HEK293T (cell line): ENCODE measurements at regions not wholly inside any gene's neighbourhood (a gene's known extent, or its start where the extent isn't known, plus 50 kb on each side); places are given as distances from the start of the nearest gene placed in this dataset.

Source experiments
- CTCF ChIA-PET: fragments of 350-600 bp; formaldehyde crosslinking; extraction: SDS; loops from one replicate; lab custom pipeline; 2021; ENCODE audit warnings: antibody characterized with exemption, inconsistent platforms; lab: Yijun Ruan, JAX
- POLR2A ChIA-PET: fragments of 350-600 bp; formaldehyde crosslinking; extraction: SDS; loops from one replicate; lab custom pipeline; 2020; ENCODE audit warnings: antibody characterized with exemption, inconsistent platforms; lab: Yijun Ruan, JAX
- DNase-seq: peaks from one replicate; pipeline ENCODE4 v3.0.0; 2012; ENCODE audit warnings: mixed read lengths; ENCODE audit errors: extremely low spot score
- ARNT ChIP-seq: fragments of 450-650 bp; IDR thresholded peaks from 2 replicates; pipeline ENCODE4 v1.6.1; 2017; ENCODE audit warnings: mild to moderate bottlenecking
- BHLHE40 ChIP-seq: fragments of 450-650 bp; IDR thresholded peaks from 2 replicates; pipeline ENCODE4 v1.6.1; 2016; ENCODE audit warnings: mild to moderate bottlenecking, moderate library complexity, borderline replicate concordance
- CTBP1 ChIP-seq: fragments of 450-650 bp; IDR thresholded peaks from 2 replicates; pipeline ENCODE4 v1.6.1; 2016; ENCODE audit warnings: borderline replicate concordance
- ELF4 ChIP-seq: fragments of 450-650 bp; IDR thresholded peaks from 2 replicates; pipeline ENCODE4 v1.6.1; 2017; ENCODE audit warnings: antibody characterized with exemption
- FOXA1 ChIP-seq: fragments of 450-650 bp; IDR thresholded peaks from 2 replicates; pipeline ENCODE4 v1.6.1; 2016; ENCODE audit warnings: mild to moderate bottlenecking
- FOXK2 ChIP-seq: fragments of 450-650 bp; IDR thresholded peaks from 2 replicates; pipeline ENCODE4 v1.6.1; 2016; ENCODE audit warnings: mild to moderate bottlenecking
- FOXM1 ChIP-seq: fragments of 450-650 bp; IDR thresholded peaks from 2 replicates; pipeline ENCODE4 v1.6.1; 2017; ENCODE audit warnings: mild to moderate bottlenecking, borderline replicate concordance
- HDGF ChIP-seq: fragments of 450-650 bp; IDR thresholded peaks from 2 replicates; pipeline ENCODE4 v1.6.1; 2017; ENCODE audit warnings: antibody characterized with exemption, borderline replicate concordance
- L3MBTL2 ChIP-seq: fragments of 450-650 bp; conservative IDR thresholded peaks from 2 replicates; pipeline ENCODE4 v1.6.1; 2016; ENCODE audit warnings: mild to moderate bottlenecking
- LEF1 ChIP-seq: fragments of 450-650 bp; IDR thresholded peaks from 2 replicates; pipeline ENCODE4 v1.6.1; 2017; ENCODE audit warnings: mild to moderate bottlenecking, borderline replicate concordance
- NFRKB ChIP-seq: fragments of 450-650 bp; IDR thresholded peaks from 2 replicates; pipeline ENCODE4 v1.6.1; 2016; ENCODE audit warnings: mild to moderate bottlenecking, moderate library complexity
- PKNOX1 ChIP-seq: fragments of 450-650 bp; IDR thresholded peaks from 2 replicates; pipeline ENCODE4 v1.6.1; 2016
- SP1 ChIP-seq: fragments of 450-650 bp; IDR thresholded peaks from 2 replicates; pipeline ENCODE4 v1.6.1; 2017
- SUZ12 ChIP-seq: fragments of 450-650 bp; IDR thresholded peaks from 2 replicates; pipeline ENCODE4 v1.6.1; 2016; ENCODE audit warnings: mild to moderate bottlenecking
- TARDBP ChIP-seq: fragments of 450-650 bp; IDR thresholded peaks from 2 replicates; pipeline ENCODE4 v1.6.1; 2016
- ZNF384 ChIP-seq: fragments of 450-650 bp; IDR thresholded peaks from 2 replicates; pipeline ENCODE4 v1.6.1; 2016

GRCh38 chr4:101420661-101421060, 73.3 kb upstream of the PPP3CA start:
- POLR2A ChIA-PET = no interaction called here
- no peak for DNase-seq
- TF ChIP-seq PKNOX1 (no peak), CTBP1 (no peak)
- CTCF ChIA-PET = no interaction called here

GRCh38 chr4:101419336-101420135, 72.2 kb upstream of the PPP3CA start:
- ChIA-PET CTCF (no interaction called here), POLR2A (no interaction called here)
- no peak for DNase-seq
- TF ChIP-seq FOXK2 (no peak), NFRKB (no peak), PKNOX1 (no peak), L3MBTL2 (no peak), HDGF (no peak), ARNT (no peak), TARDBP (no peak), BHLHE40 (no peak), LEF1 (no peak), SUZ12 (no peak)

- TF ChIP-seq BHLHE40 (no peak), ARNT (no peak), FOXK2 (no peak), TARDBP (no peak), ELF4 (no peak), SP1 (no peak)
- CTCF ChIA-PET = no interaction called here
- DNase-seq = no peak
- POLR2A ChIA-PET = no interaction called here
Observed at GRCh38 chr4:101418466-101418865, 71.1 kb upstream of the PPP3CA start.

- ChIA-PET CTCF (interaction anchor here (0.6 kb wide), 1 partner anchor 15 kb away, joined by 3 read pairs; no protein-coding TSS in a partner anchor), POLR2A (no interaction called here)
- TF ChIP-seq BHLHE40 = no peak
- TF ChIP-seq FOXM1 = no peak
- no peak for TF ChIP-seq NFRKB
- TF ChIP-seq LEF1 = no peak
- DNase-seq = no peak
Observed at GRCh38 chr4:101418055-101418454, 70.7 kb upstream of the PPP3CA start.

GRCh38 chr4:101417046-101417445, 69.7 kb upstream of the PPP3CA start:
- TF ChIP-seq CTBP1 = no peak
- TF ChIP-seq HDGF = no peak
- no peak for TF ChIP-seq TARDBP
- TF ChIP-seq SP1 = no peak
- TF ChIP-seq SUZ12 = no peak
- TF ChIP-seq NFRKB = no peak
- TF ChIP-seq BHLHE40 = no peak
- TF ChIP-seq L3MBTL2 = no peak
- no peak for TF ChIP-seq FOXA1
- ChIA-PET CTCF (no interaction called here), POLR2A (no interaction called here)
- no peak for DNase-seq

GRCh38 chr4:101415962-101416361, 68.6 kb upstream of the PPP3CA start:
- ChIA-PET POLR2A (no interaction called here), CTCF (no interaction called here)
- TF ChIP-seq TARDBP = no peak
- no peak for TF ChIP-seq FOXA1
- TF ChIP-seq HDGF = no peak
- TF ChIP-seq FOXK2 = no peak
- no peak for TF ChIP-seq BHLHE40
- TF ChIP-seq SUZ12 = no peak
- TF ChIP-seq FOXM1 = no peak
- TF ChIP-seq ZNF384 = no peak
- TF ChIP-seq PKNOX1 = no peak
- TF ChIP-seq L3MBTL2 = no peak
- TF ChIP-seq ARNT = no peak
- TF ChIP-seq ELF4 = no peak
- TF ChIP-seq NFRKB = no peak
- TF ChIP-seq LEF1 = no peak
- TF ChIP-seq CTBP1 = no peak
- no peak for TF ChIP-seq SP1
- DNase-seq = no peak

GRCh38 chr4:101414496-101414895, 67.2 kb upstream of the PPP3CA start:
- ChIA-PET CTCF (no interaction called here), POLR2A (no interaction called here)
- TF ChIP-seq LEF1 (no peak), NFRKB (no peak), ARNT (no peak), TARDBP (no peak), FOXA1 (no peak), SP1 (no peak), FOXK2 (no peak), CTBP1 (no peak), FOXM1 (no peak), HDGF (no peak), BHLHE40 (no peak), PKNOX1 (no peak), ZNF384 (no peak), L3MBTL2 (no peak), SUZ12 (no peak), ELF4 (no peak)
- DNase-seq = no peak
